Prostate gland (tissue), 2 donors: ENCODE measurements at regions not wholly inside any gene's neighbourhood (a gene's known extent, or its start where the extent isn't known, plus 50 kb on each side); places are given as distances from the start of the nearest gene placed in this dataset.

Source experiments
- DNase-seq: peaks from one replicate; pipeline ENCODE4 v3.0.0-alpha.2; 2019; ENCODE audit warnings: low spot score
- H3K27ac ChIP-seq, 2 donors: fragments of 200-600 bp; sonication (generic); 2 replicates each; pipeline ENCODE4 v1.5.1; 2017 to 2019
- H3K27me3 ChIP-seq: fragments of 200-600 bp; sonication (generic); replicated peaks from 2 replicates; pipeline ENCODE4 v1.5.1; 2019; ENCODE audit not compliant: insufficient read depth
- H3K36me3 ChIP-seq, 2 donors: fragments of 200-600 bp; sonication (generic); 1 replicate in 1 of 2; 2 replicates in 1 of 2; pipeline versions ENCODE4 v1.5.1 to v1.8.1; 2017 to 2019
- H3K4me1 ChIP-seq: fragments of 200-600 bp; sonication (generic); replicated peaks from 2 replicates; pipeline ENCODE4 v1.5.1; 2019
- H3K4me3 ChIP-seq, 2 donors: fragments of 200-600 bp; sonication (generic); 2 replicates each; pipeline ENCODE4 v1.5.1; 2017 to 2019
- H3K9me3 ChIP-seq: fragments of 200-600 bp; sonication (generic); 2 replicates; pipeline ENCODE4 v1.5.1; 2017
- POLR2A ChIP-seq: fragments of 450-650 bp; IDR thresholded peaks from one replicate; pipeline ENCODE4 v1.6.1; 2016; ENCODE audit warnings: antibody characterized with exemption, mild to moderate bottlenecking
- POLR2AphosphoS5 ChIP-seq: sonication (generic); formaldehyde crosslinking; IDR thresholded peaks from one replicate; pipeline ENCODE4 v1.6.1; 2017; ENCODE audit warnings: antibody characterized with exemption
- WGBS: methylation state at CpG from one replicate; pipeline ENCODE4 v1.1.5; 2018; 5-methylcytosine and 5-hydroxymethylcytosine counted together
- intact Hi-C: fragments of 100-400 bp; cut with DNase I; formaldehyde crosslinking; loops from one replicate; pipeline ENCODE4 v1.14.2; 2022
- TF ChIP-seq, protein P1 (sequence below), 4 experiments: fragments of 200-600 bp in 2 of 4; fragments of 450-650 bp in 2 of 4; sonication (generic) in 2 of 4; IDR thresholded peaks; 1 replicate in 3 of 4; 2 replicates in 1 of 4; pipeline ENCODE4 v1.5.1; 2016 to 2019; ENCODE audit warnings: antibody characterized with exemption in 4 of 4, mild to moderate bottlenecking in 2 of 4, moderate library complexity in 2 of 4

DNA sequence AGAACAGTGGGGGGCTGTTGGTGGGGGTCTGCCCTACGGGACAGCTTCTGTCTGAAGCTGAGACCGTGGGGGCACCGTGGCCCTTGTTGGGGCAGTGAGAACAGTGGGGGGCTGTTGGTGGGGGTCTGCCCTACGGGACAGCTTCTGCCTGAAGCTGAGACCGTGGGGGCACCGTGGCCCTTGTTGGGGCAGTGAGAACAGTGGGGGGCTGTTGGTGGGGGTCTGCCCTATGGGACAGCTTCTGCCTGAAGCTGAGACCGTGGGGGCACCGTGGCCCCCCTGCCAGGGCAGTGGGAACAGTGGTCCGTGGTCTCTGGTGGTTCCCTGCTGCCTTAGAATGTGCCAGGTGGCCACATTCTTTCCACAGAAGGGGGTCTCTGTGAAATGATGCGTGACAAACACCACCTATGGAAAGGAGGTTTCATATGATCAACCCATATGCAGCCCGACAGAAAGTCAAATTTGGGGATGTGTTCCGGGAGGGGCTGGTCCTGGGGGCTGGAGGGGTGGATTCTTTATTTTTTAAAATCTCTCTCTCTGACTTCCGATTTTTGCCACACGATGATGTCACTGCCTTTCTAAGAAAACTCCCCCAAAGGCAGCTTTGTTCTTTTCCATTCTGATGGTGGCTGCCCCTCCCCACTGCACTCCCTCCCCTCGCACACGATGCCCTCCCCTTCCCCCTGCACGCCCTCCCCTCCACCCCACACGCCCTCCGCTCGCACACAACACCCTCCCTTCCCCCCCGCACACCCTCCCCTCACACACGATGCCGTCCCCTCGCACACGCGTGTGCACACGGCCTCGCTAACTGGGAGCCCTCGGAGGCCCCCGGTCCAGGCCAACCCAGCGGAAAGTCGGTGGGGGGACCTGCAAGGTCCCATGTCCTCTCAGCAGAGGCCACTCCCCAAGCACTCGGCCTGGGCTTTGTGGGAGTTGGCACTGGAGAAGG, 1186.5 kb downstream of the BRD1 start:
- no peak overlapping the region for H3K4me3 ChIP-seq
- TF ChIP-seq POLR2A (no peak), POLR2AphosphoS5 (no peak)
- TF ChIP-seq, protein P1, sequence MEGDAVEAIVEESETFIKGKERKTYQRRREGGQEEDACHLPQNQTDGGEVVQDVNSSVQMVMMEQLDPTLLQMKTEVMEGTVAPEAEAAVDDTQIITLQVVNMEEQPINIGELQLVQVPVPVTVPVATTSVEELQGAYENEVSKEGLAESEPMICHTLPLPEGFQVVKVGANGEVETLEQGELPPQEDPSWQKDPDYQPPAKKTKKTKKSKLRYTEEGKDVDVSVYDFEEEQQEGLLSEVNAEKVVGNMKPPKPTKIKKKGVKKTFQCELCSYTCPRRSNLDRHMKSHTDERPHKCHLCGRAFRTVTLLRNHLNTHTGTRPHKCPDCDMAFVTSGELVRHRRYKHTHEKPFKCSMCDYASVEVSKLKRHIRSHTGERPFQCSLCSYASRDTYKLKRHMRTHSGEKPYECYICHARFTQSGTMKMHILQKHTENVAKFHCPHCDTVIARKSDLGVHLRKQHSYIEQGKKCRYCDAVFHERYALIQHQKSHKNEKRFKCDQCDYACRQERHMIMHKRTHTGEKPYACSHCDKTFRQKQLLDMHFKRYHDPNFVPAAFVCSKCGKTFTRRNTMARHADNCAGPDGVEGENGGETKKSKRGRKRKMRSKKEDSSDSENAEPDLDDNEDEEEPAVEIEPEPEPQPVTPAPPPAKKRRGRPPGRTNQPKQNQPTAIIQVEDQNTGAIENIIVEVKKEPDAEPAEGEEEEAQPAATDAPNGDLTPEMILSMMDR (IDR thresholded peaks at IDR 0.05), result no peak
- 64% methylated on average over 27 of the region's 33 CpGs for WGBS
- no peaks in the 10 kb centered on the region for H3K27me3 ChIP-seq
- intact Hi-C loops, result no loop called here
- no peaks in the 10 kb centered on the region for H3K9me3 ChIP-seq
- DNase-seq, result no peak
- H3K27ac ChIP-seq, result no peak overlapping the region
- no peaks in the 10 kb centered on the region for H3K36me3 ChIP-seq
- no peaks in the 10 kb centered on the region for H3K4me1 ChIP-seq

GRCh38 chr22:48639896-48640748, 1187.6 kb downstream of the BRD1 start:
- TF ChIP-seq, protein P1 (IDR thresholded peaks at IDR 0.05), result no peak
- TF ChIP-seq POLR2A (no peak), POLR2AphosphoS5 (no peak)
- Histone ChIP-seq H3K27ac (no peak overlapping the region), H3K36me3 (no peaks in the 10 kb centered on the region), H3K4me3 (no peak overlapping the region), H3K4me1 (no peaks in the 10 kb centered on the region), H3K9me3 (no peaks in the 10 kb centered on the region), H3K27me3 (no peaks in the 10 kb centered on the region)
- 81% methylated on average over 25 of the region's 26 CpGs for WGBS
- intact Hi-C loops, result no loop called here
- DNase-seq, result no peak

DNA sequence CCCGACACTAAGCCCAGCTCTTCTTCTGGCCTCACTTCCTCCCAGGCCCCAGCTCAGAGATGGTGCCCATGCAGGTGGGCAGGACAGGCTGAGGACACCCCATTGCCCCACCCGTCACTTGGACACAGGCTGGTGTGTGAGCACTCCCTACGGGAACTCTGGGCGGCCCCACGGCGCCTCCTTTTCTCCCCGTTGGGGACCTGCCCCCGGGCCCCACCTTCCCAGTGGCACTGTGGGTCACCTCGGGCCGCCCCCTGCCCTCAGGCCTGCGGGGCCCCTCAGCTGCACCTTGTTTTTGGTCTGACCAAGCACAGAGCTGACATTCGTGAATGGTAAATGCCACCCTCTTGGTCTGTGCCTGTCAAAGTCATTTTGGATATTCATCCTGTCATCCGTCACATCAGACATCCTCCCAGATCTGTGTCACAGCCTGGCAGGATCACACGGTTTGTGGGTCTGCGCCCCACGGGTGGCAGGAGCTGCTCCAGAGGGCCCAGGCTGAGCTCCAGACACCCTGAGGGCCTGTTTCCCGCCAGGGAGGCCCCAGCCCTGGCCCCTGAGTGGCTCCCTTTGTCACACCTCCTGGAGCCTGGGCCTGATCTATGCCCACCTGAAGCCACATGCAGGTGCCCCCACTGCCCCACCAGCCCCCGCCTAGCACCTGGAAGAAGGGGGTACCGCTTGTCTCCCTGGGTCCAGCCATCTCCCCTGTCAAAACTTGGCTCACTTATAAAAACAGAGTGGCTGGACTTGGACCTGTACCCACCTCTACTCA, 1188.5 kb downstream of the BRD1 start:
- Histone ChIP-seq H3K27me3 (no peaks in the 10 kb centered on the region), H3K9me3 (no peaks in the 10 kb centered on the region), H3K36me3 (no peaks in the 10 kb centered on the region), H3K27ac (no peak overlapping the region), H3K4me3 (no peak overlapping the region), H3K4me1 (no peaks in the 10 kb centered on the region)
- WGBS, result 87% methylated on average over 19 of the region's 19 CpGs
- TF ChIP-seq, protein P1 (IDR thresholded peaks at IDR 0.05), result no peak
- TF ChIP-seq POLR2A (no peak), POLR2AphosphoS5 (no peak)
- no peak for DNase-seq
- intact Hi-C loops, result no loop called here

DNA sequence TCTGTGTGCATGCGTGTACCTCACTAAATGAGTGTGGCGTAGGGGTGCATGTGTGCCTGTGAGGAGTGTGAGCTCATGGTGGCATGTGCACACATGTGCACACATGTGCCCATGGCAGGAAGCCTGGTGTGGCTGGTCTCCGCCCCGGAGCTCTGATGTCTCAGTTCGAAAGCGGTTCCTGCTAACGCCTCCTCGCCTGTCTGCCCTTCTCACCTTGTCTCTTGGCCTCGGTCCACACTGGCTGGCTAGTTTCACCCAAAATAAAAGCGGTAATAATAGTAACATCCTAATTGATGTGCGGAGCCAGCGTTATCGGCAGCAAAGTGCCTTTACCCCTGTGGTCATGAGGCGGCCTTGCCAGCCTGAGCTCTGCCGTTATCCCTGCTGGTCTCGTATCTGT, 1190.4 kb downstream of the BRD1 start:
- 90% methylated on average over 16 of the region's 16 CpGs for WGBS
- H3K36me3 ChIP-seq, result no peaks in the 10 kb centered on the region
- no peaks in the 10 kb centered on the region for H3K27me3 ChIP-seq
- H3K27ac ChIP-seq, result no peak overlapping the region
- no peak for DNase-seq
- no peaks in the 10 kb centered on the region for H3K9me3 ChIP-seq
- TF ChIP-seq, protein P1 (IDR thresholded peaks at IDR 0.05), result no peak
- TF ChIP-seq POLR2AphosphoS5, result no peak
- no peak for TF ChIP-seq POLR2A
- intact Hi-C loops, result no loop called here
- H3K4me3 ChIP-seq, result no peak overlapping the region
- no peaks in the 10 kb centered on the region for H3K4me1 ChIP-seq
